Activated CD4-positive, alpha-beta T cell treated with anti-CD3 and anti-CD28 coated beads, Interleukin-10, Interleukin-2, amounts not matched to agents 100 ng/mL and 50 ng/mL, durations not matched to agents 16 hours and 8 hours (primary cell): ENCODE measurements at regions not wholly inside any gene's neighbourhood (a gene's known extent, or its start where the extent isn't known, plus 50 kb on each side); places are given as distances from the start of the nearest gene placed in this dataset.

Experiments used
- DNase-seq: peaks from one replicate; pipeline ENCODE4 v3.0.0-alpha.2; 2020

GRCh38 chr3:79824166-79824565 lies 56.4 kb upstream of the ROBO1 start:
- DNase-seq: no peak

GRCh38 chr3:79822076-79822475 lies 54.3 kb upstream of the ROBO1 start:
- DNase-seq: no peak

- DNase-seq: no peak
Observed at GRCh38 chr3:79820089-79820488, 52.3 kb upstream of the ROBO1 start.

GRCh38 chr3:79818015-79818414 lies 50.2 kb upstream of the ROBO1 start:
- DNase-seq: no peak
